Body of pancreas (tissue), 4 donors: ENCODE measurements at regions not wholly inside any gene's neighbourhood (a gene's known extent, or its start where the extent isn't known, plus 50 kb on each side); places are given as distances from the start of the nearest gene placed in this dataset.

Experiments
- CTCF ChIP-seq, 7 experiments: fragments of 450-650 bp in 4 of 7; fragments of 200-600 bp in 3 of 7; sonication (generic) in 3 of 7; IDR thresholded peaks; one replicate each; pipeline ENCODE4 v1.5.1; 2016 to 2019; ENCODE audit warnings: antibody characterized with exemption in 7 of 7
- POLR2A ChIP-seq, 3 donors: fragments of 450-650 bp; IDR thresholded peaks; one replicate each; pipeline ENCODE4 v1.6.1; 2016; ENCODE audit warnings: antibody characterized with exemption in 3 of 3, mild to moderate bottlenecking in 2 of 3

DNA sequence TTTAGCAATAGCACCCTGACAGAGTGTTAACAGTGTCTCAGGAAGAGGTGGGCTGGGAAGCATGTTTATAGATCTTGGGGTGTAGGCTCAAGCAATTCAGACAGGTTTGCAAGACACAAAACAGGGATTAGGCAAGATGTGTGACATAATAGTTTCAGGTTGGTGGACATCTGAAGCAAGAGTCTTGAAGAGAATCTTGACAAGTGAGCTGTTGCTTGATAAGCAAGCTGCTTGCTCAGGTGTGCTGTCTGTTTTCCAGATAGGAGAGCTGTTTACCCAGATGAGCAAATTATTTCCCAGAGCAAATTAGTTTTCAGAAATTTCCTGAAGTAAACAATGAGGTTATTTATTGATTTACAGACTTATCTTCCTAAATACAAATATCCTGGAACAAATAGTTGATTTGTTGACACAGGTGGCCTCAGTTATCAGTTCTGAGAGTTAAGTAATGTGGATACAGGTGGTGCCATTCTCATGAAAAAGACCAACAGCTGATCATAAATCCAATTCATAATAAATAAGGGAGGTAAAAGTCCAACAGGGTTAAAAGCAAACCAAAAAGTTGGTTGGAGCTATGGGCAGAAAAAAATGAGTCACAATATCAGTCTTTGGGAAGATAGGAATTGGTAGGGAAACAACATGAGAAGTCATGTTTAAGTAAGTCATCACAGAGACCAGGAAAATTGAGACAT, 437.3 kb downstream of the TBL1XR1 start:
- TF ChIP-seq CTCF (IDR thresholded peaks at IDR 0.05) (peak in 1 of 7 experiments; percentile 3), POLR2A (IDR thresholded peaks at IDR 0.05) (no peak)
